ENCODE measurements at regions not wholly inside any gene's neighbourhood (a gene's known extent, or its start where the extent isn't known, plus 50 kb on each side); places are given as distances from the start of the nearest gene placed in this dataset.
"Not testable (repeated sequence)": the region's sequence is repeated elsewhere in the genome, so short reads cannot be mapped to it uniquely, and the experiment has no call there.

- TF ChIP-seq ZNF382 (CRISPR knock-in tag; IDR thresholded peaks at IDR 0.05; ENCODE audit: borderline replicate concordance) (no peak), ZMYM2 (CRISPR knock-in tag; IDR thresholded peaks at IDR 0.05) (no peak), JUNB (CRISPR knock-in tag; IDR thresholded peaks at IDR 0.05; ENCODE audit: borderline replicate concordance) (no peak), ZNF451 (CRISPR knock-in tag; IDR thresholded peaks at IDR 0.05) (no peak), MAZ (IDR thresholded peaks at IDR 0.05; ENCODE audit: borderline replicate concordance, low read depth, low read length) (no peak), MAZ (CRISPR knock-in tag; IDR thresholded peaks at IDR 0.05; ENCODE audit: low read depth) (no peak), KDM5B (CRISPR knock-in tag; IDR thresholded peaks at IDR 0.05; ENCODE audit: borderline replicate concordance) (no peak)
These were observed 114.7 kb upstream of the OR13F1 start (continued) for GRCh38 chr9:104389341-104389740.

- FAIRE-seq; H3K27ac ChIP-seq (ENCODE audit: extremely low read length, insufficient read depth, low read length); H3K4me1 ChIP-seq (ENCODE audit: insufficient read depth, low read length); H3K36me3 ChIP-seq (replicated peaks in 1 of 2; ENCODE audit: control insufficient read depth in 1 of 2, insufficient read depth in 2 of 2, low read length in 2 of 2); H3K79me2 ChIP-seq (ENCODE audit: insufficient read depth, low read length); ATAC-seq; H3K9me3 ChIP-seq (ENCODE audit: low read length); POLR2A ChIA-PET; H3K4me3 ChIP-seq (replicated peaks in 1 of 3; ENCODE audit: insufficient read depth in 1 of 3, low read depth in 2 of 3, low read length in 3 of 3); CTCF ChIA-PET (ENCODE audit: low intra/inter-chr PET ratio, low total read pairs); BruUV-seq (replicated peaks); H3K4me2 ChIP-seq (ENCODE audit: low read depth, low read length); H2AFZ ChIP-seq (ENCODE audit: low read length); in situ Hi-C loops (cut with HindIII; ENCODE audit: extremely low pct_ligation_motif_present, low pct_unique_long_range_greater_than_20kb); H3K27me3 ChIP-seq (ENCODE audit: control insufficient read depth in 1 of 2, insufficient read depth in 2 of 2, low read length in 2 of 2); H3K9ac ChIP-seq (ENCODE audit: insufficient read depth, low read depth, low read length); H4K20me1 ChIP-seq (ENCODE audit: insufficient read depth, low read length): not testable (repeated sequence)
- TF ChIP-seq STAG1 (CRISPR knock-in tag; IDR thresholded peaks at IDR 0.05) (peak; percentile 39), CTCF (CRISPR knock-in tag; IDR thresholded peaks at IDR 0.05) (peak; percentile 48)
- WGBS (ENCODE audit: low lambda C conversion rate), result 0% methylated on average over 10 of the region's 10 CpGs
- DNase-seq (ENCODE audit: low spot score), result peak; percentile 13
- intact Hi-C loops (cut with micrococcal nuclease; ENCODE audit: unreplicated experiment), result loop anchor here (2.0 kb wide), 2 partner anchors 218 to 348 kb away; no protein-coding TSS in a partner anchor
These were observed 109.2 kb upstream of the OR13F1 start for GRCh38 chr9:104394901-104395300.
